Stimulated activated effector memory CD8-positive, alpha-beta T cell treated with anti-CD3 and anti-CD28 coated beads, Interleukin-12 subunit alpha, Interleukin-12 subunit beta, amount 100 ng/mL, for 72 hours (primary cell): ENCODE measurements at regions not wholly inside any gene's neighbourhood (a gene's known extent, or its start where the extent isn't known, plus 50 kb on each side); places are given as distances from the start of the nearest gene placed in this dataset.

Experiments
- ATAC-seq: fragments of 150-1000 bp; cut with Tn5 transposase; 2 replicates; pipeline ENCODE4 v1.10.0; 2021
- DNase-seq, 2 donors: peaks; one replicate each; pipeline ENCODE4 v3.0.0; 2021 to 2022; ENCODE audit warnings: low spot score in 2 of 2
- H3K27ac Mint-ChIP-seq: one replicate; pipeline ENCODE4 v1.8.0; 2022; ENCODE audit warnings: mild to moderate bottlenecking, mixed read lengths
- H3K36me3 Mint-ChIP-seq: one replicate; pipeline ENCODE4 v1.8.0; 2022; ENCODE audit warnings: mild to moderate bottlenecking, mixed read lengths
- H3K4me1 Mint-ChIP-seq: one replicate; pipeline ENCODE4 v1.8.0; 2022; ENCODE audit warnings: mixed read lengths
- H3K4me3 Mint-ChIP-seq: one replicate; pipeline ENCODE4 v1.8.0; 2022; ENCODE audit warnings: mild to moderate bottlenecking, mixed read lengths
- H3K9me3 Mint-ChIP-seq: one replicate; pipeline ENCODE4 v1.8.0; 2022; ENCODE audit warnings: mixed read lengths

DNA sequence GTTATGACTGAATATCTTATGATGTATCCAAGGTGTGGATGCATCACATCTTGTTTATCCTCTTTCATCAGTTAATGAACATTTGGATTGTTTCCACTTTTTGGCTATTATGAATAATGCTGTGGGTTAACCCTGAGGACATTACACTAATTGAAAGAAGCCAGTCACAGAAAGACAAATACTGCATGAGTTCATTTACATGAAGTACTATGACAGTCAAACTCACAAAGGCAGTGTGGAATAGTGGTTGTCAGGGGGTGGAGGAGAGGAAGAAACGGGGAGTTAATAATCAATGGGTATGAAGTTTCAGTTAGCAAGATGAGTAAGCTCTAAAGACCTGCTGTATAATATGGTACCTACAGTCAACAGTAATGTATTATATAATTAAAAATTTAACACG is 409.4 kb upstream of the CTNND2 start:
- peaks cover 3% of the 10 kb centered on the region for H3K9me3 Mint-ChIP-seq
- no peaks in the 10 kb centered on the region for H3K4me1 Mint-ChIP-seq
- no peak overlapping the region for H3K27ac Mint-ChIP-seq

DNA sequence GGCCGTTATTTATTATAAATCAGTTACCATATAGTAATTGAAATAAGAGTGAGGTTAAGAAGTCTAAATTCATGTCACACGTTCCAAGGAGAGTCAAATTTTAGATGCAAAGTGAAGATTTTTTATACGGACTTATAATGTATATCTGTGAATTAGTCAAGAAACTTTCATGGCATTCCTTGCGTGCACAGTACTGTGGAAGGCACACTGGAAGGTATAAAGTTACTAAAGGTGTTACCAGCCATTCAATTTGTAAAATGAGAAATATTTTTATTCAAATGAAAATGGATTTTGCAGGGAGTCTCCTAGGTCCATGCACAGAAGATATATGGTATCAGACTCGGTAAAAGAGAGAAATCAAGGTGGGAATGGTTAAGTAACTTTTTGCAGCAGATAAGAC is 408.1 kb upstream of the CTNND2 start:
- no peak for ATAC-seq
- no peaks in the 10 kb centered on the region for H3K36me3 Mint-ChIP-seq
- no peak for DNase-seq
- no peaks in the 10 kb centered on the region for H3K4me1 Mint-ChIP-seq
- H3K4me3 Mint-ChIP-seq = no peak overlapping the region
- no peak overlapping the region for H3K27ac Mint-ChIP-seq
- peaks cover 3% of the 10 kb centered on the region for H3K9me3 Mint-ChIP-seq

More for the DNA sequence above, 409.4 kb upstream of the CTNND2 start:
- H3K4me3 Mint-ChIP-seq = no peak overlapping the region
- no peak for ATAC-seq
- DNase-seq = no peak
- H3K36me3 Mint-ChIP-seq = no peaks in the 10 kb centered on the region

DNA sequence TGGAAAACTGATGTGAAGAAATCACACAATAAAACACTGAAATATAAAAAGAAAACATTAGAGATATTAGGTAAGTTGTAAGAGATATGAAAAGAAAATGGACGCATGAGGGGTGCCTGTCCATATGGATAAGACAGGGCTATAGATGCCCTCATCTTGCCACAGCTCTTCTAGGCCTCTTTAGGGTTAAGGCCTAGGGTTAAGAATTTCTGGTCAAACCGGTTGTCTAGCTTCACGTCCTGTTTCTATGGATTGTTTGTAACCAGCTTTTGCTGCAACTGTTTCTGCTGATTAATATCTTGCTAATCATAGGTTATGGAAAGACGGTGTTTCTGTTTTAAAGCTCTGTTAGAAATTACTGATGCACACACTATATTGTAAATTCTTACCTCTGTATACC is 389.9 kb upstream of the CTNND2 start:
- ATAC-seq (no peak), DNase-seq (no peak)
- Mint-ChIP-seq H3K4me1 (no peaks in the 10 kb centered on the region), H3K27ac (no peak overlapping the region), H3K9me3 (peaks cover 10% of the 10 kb centered on the region), H3K36me3 (no peaks in the 10 kb centered on the region), H3K4me3 (no peak overlapping the region)

DNA sequence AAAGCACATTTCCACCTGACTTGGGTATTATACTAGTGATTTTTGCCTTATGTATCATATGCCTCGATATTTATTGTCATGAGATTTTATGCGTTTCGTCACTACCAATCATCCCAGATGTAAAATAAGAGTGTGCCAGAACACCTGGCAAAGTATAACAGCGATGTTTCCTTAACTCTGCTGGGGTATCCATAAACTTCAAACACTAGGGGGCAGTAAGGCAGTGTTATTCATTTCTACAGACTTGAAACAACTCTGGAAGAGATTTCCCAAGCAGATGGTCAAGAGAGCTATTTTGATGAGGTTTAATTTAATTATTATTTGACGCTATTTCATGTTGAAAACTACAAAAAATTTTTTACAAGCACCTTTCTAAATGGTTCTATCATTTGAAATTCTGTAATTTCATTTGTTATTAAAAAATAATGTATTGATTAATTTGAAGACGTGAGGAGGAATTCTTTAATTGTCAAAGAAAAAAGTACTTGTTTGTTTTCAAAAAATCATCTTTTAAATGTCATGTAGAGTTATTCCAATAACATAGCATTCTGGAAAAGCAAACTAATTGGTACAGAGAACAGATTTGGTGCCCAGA is 388.5 kb upstream of the CTNND2 start:
- H3K4me3 Mint-ChIP-seq = no peak overlapping the region
- H3K4me1 Mint-ChIP-seq = no peaks in the 10 kb centered on the region
- DNase-seq (no peak), ATAC-seq (no peak)
- H3K27ac Mint-ChIP-seq = no peak overlapping the region
- H3K36me3 Mint-ChIP-seq = no peaks in the 10 kb centered on the region
- H3K9me3 Mint-ChIP-seq = peaks cover 12% of the 10 kb centered on the region

DNA sequence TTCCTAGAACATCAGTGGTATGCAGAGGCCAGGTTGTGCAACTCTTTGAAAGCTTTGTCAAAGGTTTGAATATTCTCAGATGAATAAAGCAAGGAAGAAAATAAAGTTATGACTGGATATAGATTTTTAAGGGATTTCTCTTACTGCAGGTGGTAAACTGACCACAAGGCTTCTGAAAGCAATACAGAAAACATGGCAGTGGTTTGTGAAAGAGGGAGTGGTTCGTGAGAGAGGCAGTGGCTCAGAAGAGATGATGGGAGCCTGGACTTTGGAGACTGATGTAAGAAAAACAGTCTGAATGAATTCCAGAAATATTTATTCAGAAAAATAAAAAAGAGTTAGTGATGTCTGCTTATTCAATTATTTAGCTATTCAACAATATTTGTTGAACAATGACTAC is 380.4 kb upstream of the CTNND2 start:
- ATAC-seq (no peak), DNase-seq (no peak)
- Mint-ChIP-seq H3K4me3 (no peak overlapping the region), H3K27ac (no peak overlapping the region), H3K36me3 (no peaks in the 10 kb centered on the region), H3K4me1 (no peaks in the 10 kb centered on the region), H3K9me3 (peaks cover 9% of the 10 kb centered on the region)

DNA sequence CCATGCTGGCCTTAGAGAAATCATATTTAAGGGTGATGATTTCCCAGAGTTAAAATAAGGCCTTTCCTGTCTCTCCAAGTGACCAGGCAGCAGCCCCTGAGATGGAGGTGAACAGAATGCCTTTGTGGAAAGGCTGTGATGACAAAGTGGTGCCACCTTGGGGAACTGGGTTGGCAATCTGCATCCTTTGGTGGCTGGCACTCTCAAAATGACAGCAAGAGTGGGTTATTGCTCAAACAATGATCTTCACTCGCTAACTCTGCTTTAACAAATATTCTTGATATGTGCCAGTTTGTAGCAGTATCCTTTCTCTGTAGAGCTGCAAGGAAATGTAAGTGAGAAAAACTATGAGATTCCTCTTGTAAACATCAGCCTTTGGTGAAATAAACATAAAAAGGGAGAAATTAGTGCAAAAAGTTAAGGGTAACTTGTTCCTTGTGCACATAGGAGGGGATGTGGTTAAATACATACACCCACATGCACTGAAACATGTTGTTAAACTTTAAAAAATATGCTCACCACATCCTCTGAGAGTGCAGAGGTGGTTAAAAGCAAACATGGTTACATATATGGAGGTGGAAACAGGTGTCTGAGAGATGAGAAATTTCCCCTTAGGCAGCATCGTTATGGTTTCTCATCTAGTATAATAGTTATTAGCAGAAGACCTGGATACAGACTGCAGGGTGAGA is 373.4 kb upstream of the CTNND2 start:
- peak; percentile 76 for ATAC-seq
- Mint-ChIP-seq H3K36me3 (no peaks in the 10 kb centered on the region), H3K9me3 (peaks cover 9% of the 10 kb centered on the region), H3K4me3 (no peak overlapping the region), H3K27ac (no peak overlapping the region), H3K4me1 (no peaks in the 10 kb centered on the region)
- no peak for DNase-seq

DNA sequence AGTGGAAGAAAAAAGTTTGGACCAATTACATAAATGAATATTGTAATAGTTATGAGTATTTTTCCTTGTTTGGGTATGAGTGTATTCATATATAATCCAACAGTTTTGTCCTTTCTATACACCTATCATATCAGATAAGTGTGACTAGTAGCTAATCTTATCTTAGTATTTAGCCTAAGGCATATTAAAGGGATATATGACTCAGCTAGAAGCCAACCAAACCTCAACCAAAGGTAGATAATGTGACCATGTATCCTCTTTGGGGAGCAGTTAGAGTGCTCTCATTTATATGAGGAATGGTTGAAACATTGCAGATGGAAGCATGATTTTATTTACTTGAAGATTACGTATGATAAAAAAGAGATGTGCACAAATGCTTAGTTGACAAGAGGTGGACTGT is 370.0 kb upstream of the CTNND2 start:
- Mint-ChIP-seq H3K4me3 (no peak overlapping the region), H3K27ac (no peak overlapping the region), H3K9me3 (peaks cover 9% of the 10 kb centered on the region), H3K4me1 (no peaks in the 10 kb centered on the region), H3K36me3 (no peaks in the 10 kb centered on the region)
- ATAC-seq = no peak
- no peak for DNase-seq

DNA sequence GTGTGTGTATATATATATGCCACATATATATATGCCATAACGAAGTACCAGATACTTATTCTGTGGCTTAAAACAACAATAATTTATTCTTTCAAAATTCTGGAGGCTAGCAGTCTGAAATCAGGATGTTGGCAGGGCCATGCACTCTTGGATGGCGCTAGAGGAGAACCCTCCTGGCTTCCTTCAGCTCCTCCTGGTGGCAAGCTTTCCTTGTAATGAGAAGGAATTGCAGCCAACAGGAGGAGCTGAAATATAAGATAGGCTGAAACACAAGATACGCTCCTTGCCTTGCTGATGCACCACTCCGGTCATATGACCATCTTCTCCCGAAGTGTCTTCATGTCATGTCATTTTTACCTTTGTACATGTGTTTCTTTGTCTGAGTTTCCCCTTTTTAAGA is 368.1 kb upstream of the CTNND2 start:
- H3K27ac Mint-ChIP-seq = no peak overlapping the region
- no peaks in the 10 kb centered on the region for H3K4me1 Mint-ChIP-seq
- ATAC-seq (no peak), DNase-seq (no peak)
- no peak overlapping the region for H3K4me3 Mint-ChIP-seq
- H3K9me3 Mint-ChIP-seq = peaks cover 9% of the 10 kb centered on the region
- H3K36me3 Mint-ChIP-seq = no peaks in the 10 kb centered on the region

DNA sequence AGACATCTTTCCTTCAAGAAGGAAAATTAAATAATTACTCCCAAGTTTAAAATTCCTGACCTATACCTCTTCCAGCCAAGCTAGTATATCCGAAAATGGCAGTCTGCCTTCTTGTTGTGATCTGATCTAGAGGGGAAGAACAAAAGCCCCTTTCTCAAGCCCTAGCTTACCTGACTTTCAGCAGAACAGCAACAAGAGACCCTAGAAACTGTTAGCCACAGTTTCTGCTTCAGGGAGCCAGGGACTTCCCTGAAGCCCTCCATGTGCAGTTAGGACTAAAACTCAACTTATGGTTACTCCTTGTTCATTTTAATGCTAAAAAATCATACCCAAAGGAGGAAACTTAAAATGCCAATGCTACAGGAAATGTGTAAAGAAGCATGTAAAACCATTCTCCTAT is 366.7 kb upstream of the CTNND2 start:
- ATAC-seq (no peak), DNase-seq (no peak)
- no peaks in the 10 kb centered on the region for H3K36me3 Mint-ChIP-seq

DNA sequence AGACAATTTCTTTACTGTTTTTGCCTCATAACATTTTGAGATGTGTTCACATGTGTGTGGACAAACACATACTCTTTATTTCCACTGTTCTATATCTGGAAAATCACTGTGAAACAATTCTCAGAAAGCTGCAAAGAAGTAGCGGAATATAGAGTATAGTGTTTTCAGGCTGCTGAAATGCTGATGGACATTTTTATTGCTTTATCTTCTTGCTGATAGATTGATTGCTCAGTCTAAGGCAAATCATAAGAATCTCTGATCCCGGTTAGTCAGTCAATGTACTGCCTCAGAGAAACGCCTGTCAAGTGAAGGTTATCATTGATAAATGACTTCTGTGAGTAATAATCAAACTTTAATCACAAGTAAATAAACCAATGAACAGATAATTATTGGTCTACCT is 364.9 kb upstream of the CTNND2 start:
- Mint-ChIP-seq H3K9me3 (peaks cover 3% of the 10 kb centered on the region), H3K27ac (no peak overlapping the region), H3K4me1 (no peaks in the 10 kb centered on the region), H3K4me3 (no peak overlapping the region), H3K36me3 (no peaks in the 10 kb centered on the region)
- DNase-seq = no peak
- ATAC-seq = no peak

More for the DNA sequence above, 366.7 kb upstream of the CTNND2 start:
- Mint-ChIP-seq H3K4me1 (no peaks in the 10 kb centered on the region), H3K4me3 (no peak overlapping the region), H3K9me3 (peaks cover 3% of the 10 kb centered on the region), H3K27ac (no peak overlapping the region)

DNA sequence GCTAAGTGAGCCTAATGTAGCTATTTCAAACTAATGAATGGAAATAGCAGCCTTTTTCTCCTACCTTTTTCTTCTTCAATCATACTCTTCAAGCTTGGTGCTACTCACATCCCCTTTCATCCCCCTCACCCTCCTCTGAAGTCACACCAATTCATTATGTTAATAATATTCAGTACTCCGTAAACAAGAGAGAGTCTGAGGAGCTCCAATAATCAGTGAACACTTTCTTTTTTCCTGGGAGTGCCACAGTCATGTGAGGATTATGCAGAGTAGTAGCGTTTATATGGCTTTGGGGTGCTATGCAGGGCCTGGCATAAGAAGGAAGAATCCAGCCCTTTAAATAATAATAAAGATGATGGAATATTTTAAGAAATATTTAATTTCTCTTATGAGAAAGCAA is 354.3 kb upstream of the CTNND2 start:
- Mint-ChIP-seq H3K36me3 (no peaks in the 10 kb centered on the region), H3K27ac (no peak overlapping the region), H3K9me3 (peaks cover 2% of the 10 kb centered on the region), H3K4me3 (no peak overlapping the region), H3K4me1 (no peaks in the 10 kb centered on the region)
- DNase-seq (no peak), ATAC-seq (no peak)

DNA sequence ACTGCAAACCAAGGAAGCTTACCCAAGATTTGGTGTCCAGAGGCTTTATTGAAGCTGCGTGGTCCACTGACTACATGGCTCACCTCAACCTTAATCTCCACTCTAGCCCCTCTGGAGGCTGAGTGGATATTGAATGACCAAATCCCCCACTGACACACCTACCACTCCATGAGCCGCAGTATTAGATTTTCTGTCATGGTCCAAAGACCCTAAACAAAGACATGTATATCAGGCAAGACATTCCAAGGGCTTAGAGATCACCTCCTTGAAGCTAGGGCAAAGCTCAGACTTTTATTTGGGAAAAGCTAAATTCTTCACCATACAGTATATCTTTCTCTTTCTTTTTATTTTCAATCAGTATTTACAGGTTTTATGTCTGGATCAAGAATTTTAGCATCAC is 346.2 kb upstream of the CTNND2 start:
- ATAC-seq = no peak
- Mint-ChIP-seq H3K4me3 (no peak overlapping the region), H3K36me3 (no peaks in the 10 kb centered on the region), H3K9me3 (peaks cover 16% of the 10 kb centered on the region), H3K27ac (no peak overlapping the region), H3K4me1 (no peaks in the 10 kb centered on the region)
- no peak for DNase-seq

DNA sequence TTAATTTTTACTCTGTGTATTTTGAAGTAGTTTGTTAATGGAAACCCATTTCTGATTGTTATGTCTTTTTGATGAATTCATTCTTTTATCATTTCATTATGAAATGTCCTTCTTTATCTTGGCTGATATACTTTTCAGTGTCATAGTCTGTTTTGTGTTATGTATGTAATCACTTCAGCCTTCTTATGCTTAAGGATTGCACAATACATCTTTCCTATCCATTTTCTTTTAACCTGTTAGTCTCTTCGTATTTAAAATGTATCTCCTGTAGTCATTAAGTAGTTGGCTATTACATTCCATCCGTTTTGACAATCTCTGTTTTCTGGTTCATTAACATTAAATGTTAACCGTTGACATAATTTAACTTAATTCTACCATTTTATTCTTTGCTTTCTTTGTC is 344.6 kb upstream of the CTNND2 start:
- Mint-ChIP-seq H3K4me1 (no peaks in the 10 kb centered on the region), H3K27ac (no peak overlapping the region), H3K9me3 (peaks cover 16% of the 10 kb centered on the region), H3K36me3 (no peaks in the 10 kb centered on the region), H3K4me3 (no peak overlapping the region)
- ATAC-seq (no peak), DNase-seq (no peak)

DNA sequence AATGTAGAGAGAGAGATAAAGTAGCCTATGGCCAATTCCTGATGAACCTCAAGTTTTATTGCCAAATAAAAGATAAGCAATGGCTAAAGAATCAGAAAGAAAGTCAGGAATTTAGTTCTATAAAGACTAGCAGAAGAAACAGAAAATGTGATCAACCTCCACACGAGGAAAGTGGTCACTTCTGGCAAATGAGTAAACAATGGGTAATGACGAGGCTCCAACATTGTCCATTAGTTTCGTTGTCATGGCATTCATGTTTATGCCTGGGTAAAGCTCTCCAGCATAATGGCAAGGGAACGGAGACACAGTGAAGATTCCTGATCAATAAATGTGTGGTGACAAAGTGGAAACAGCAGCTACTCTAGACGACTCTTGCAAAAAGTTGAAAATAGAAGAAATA is 341.8 kb upstream of the CTNND2 start:
- Mint-ChIP-seq H3K27ac (no peak overlapping the region), H3K4me3 (no peak overlapping the region), H3K4me1 (no peaks in the 10 kb centered on the region), H3K9me3 (peaks cover 20% of the 10 kb centered on the region), H3K36me3 (no peaks in the 10 kb centered on the region)
- ATAC-seq (no peak), DNase-seq (no peak)

DNA sequence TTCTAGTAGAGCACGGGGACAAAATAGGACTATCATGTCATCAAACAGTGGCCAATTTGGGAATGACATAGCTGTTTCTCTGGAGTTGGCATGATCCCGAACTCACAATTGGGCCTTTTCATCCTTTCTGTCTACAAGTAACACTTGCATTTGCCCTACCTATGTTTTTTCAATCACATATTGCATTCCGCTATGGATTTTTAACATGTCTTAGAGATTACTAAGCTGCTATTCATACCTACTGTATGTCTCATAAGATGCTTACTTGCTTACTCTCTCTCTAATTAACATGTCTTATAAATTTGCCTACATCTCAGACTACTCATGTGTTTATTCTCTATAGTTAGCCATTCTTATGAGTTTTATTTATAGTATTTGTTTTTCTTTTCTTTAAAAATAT is 341.2 kb upstream of the CTNND2 start:
- no peaks in the 10 kb centered on the region for H3K36me3 Mint-ChIP-seq
- ATAC-seq (no peak), DNase-seq (no peak)
- H3K9me3 Mint-ChIP-seq = peaks cover 20% of the 10 kb centered on the region
- H3K4me1 Mint-ChIP-seq = no peaks in the 10 kb centered on the region
- no peak overlapping the region for H3K27ac Mint-ChIP-seq
- H3K4me3 Mint-ChIP-seq = no peak overlapping the region

DNA sequence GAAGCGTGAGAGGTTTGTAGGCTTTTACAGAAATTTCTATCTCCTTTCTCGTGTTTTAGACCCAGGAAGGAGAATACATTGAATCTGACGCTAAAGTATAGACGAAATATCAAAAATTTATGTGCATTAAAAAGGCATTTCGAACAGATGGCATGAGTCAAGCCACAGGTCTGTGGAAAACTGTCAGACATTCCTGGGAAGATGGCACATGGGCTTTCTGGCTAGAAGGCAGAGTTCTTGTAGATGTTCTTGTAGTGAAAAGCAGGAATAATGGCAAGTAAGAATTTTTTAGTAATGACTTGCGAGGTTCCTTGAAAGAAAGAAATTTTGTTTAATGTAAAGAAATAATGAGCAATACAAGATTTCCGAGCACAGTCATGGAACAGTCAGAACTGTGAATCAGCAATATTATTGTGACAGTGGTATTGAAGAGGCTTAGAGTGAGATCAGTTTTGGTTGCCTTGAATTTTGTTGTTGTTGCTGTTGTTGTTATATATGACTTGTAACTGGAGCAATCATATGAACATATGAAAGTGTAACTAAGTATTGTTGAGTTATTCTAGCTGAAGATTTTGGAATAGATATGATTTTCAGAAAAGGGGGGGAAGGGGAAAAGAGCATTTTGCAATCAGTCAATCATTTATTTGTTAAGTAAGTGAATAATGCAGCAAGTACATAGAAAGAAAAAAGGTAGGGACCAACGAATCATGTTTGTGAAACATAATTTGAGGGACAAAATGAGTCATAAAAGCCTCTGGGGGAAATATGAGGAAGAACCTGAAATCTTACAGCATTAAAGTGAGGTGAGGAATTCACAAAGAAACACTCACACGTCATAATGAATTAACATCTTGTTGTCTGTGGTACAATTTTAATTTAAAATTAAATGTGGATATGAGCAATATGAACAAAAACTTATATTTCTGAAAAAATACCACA is 339.0 kb upstream of the CTNND2 start:
- DNase-seq = no peak
- Mint-ChIP-seq H3K4me3 (no peak overlapping the region), H3K9me3 (peaks cover 16% of the 10 kb centered on the region), H3K27ac (no peak overlapping the region), H3K4me1 (no peaks in the 10 kb centered on the region), H3K36me3 (no peaks in the 10 kb centered on the region)
- ATAC-seq = no peak
